K562 (cell line): ENCODE measurements at regions not wholly inside any gene's neighbourhood (a gene's known extent, or its start where the extent isn't known, plus 50 kb on each side); places are given as distances from the start of the nearest gene placed in this dataset.

Source experiments
- ATAC-seq: fragments of 200-7000 bp; cut with Tn5 transposase; 3 replicates; pipeline ENCODE4 v1.9.1; 2020; ENCODE audit warnings: moderate library complexity
- BruUV-seq: library from RNA; stranded (reverse); fragments of 400-500 nt; replicated peaks from 2 replicates; lab custom pipeline; 2021; lab: Mats Ljungman, UMichigan
- CTCF ChIA-PET: fragments of 300-600 bp; formaldehyde crosslinking; extraction: SDS; loops from one replicate; lab custom pipeline; 2021; ENCODE audit warnings: low intra/inter-chr PET ratio; lab: Yijun Ruan, JAX
- POLR2A ChIA-PET: fragments of 300-600, 350-650 bp; sonication (Branson Sonifier 250); formaldehyde crosslinking; extraction: SDS; loops from one replicate; lab custom pipeline; 2021; ENCODE audit warnings: antibody characterized with exemption, inconsistent platforms; lab: Yijun Ruan, JAX
- DNase-seq, 4 experiments: peaks; one replicate each; pipeline versions ENCODE4 v3.0.0 to v3.0.0-alpha.2; 2011 to 2018; ENCODE audit warnings: low spot score in 3 of 4, mixed read lengths in 3 of 4; ENCODE audit errors: extremely low read depth in 1 of 4
- FAIRE-seq: peaks from 2 replicates; lab custom pipeline; 2011; peaks lifted over from hg19 to GRCh38; lab: Jason Lieb, UNC
- H2AFZ ChIP-seq: 2 replicates; pipeline ENCODE4 v1.6.0; 2011; ENCODE audit warnings: low read depth, low read length, control low read depth, inconsistent platforms
- H3K27ac ChIP-seq: fragments of 200-600 bp; 3 replicates; pipeline ENCODE4 v1.8.0; 2011; ENCODE audit warnings: low read depth, mild to moderate bottlenecking, control low read depth, inconsistent platforms, low read length, moderate library complexity, mixed read lengths; ENCODE audit errors: extremely low read depth
- H3K27me3 ChIP-seq, 2 experiments: fragments of 300-600 bp in 1 of 2; 2 replicates in 1 of 2; 3 replicates in 1 of 2; pipeline versions ENCODE4 v1.6.0 to v1.8.0; 2011; ENCODE audit warnings: inconsistent platforms in 2 of 2, low read length in 2 of 2, mild to moderate bottlenecking in 1 of 2, mixed read lengths in 1 of 2, moderate library complexity in 1 of 2; ENCODE audit not compliant: control insufficient read depth in 2 of 2, insufficient read depth in 2 of 2
- H3K36me3 ChIP-seq: fragments of 300-600 bp; 3 replicates; pipeline ENCODE4 v1.8.0; 2011; ENCODE audit warnings: mild to moderate bottlenecking, low read length, inconsistent platforms; ENCODE audit not compliant: control insufficient read depth, insufficient read depth
- H3K4me1 ChIP-seq, 2 experiments: fragments of 200-600 bp in 1 of 2; replicated peaks in 1 of 2; 2 replicates in 1 of 2; 3 replicates in 1 of 2; pipeline versions ENCODE4 v1.5.1 to v1.8.0; 2011; ENCODE audit warnings: inconsistent platforms in 2 of 2, low read length in 2 of 2, mild to moderate bottlenecking in 1 of 2, mixed read lengths in 1 of 2, moderate library complexity in 1 of 2; ENCODE audit not compliant: control insufficient read depth in 2 of 2, insufficient read depth in 2 of 2
- H3K4me2 ChIP-seq: 2 replicates; pipeline ENCODE4 v1.6.1; 2011; ENCODE audit warnings: low read length, control low read depth, inconsistent platforms, mixed read lengths; ENCODE audit not compliant: insufficient read depth
- H3K4me3 ChIP-seq: fragments of 200-600 bp; sonication (generic), shearing (Covaris generic); 2 replicates; pipeline ENCODE4 v1.5.1; 2016; ENCODE audit warnings: control low read depth, inconsistent platforms
- H3K79me2 ChIP-seq: fragments of 200-600 bp; 3 replicates; pipeline ENCODE4 v1.8.0; 2011; ENCODE audit warnings: low read length, inconsistent platforms; ENCODE audit not compliant: control insufficient read depth, insufficient read depth
- H3K9ac ChIP-seq, 2 experiments: 2 replicates each; pipeline versions ENCODE4 v1.6.0 to v1.6.1; 2011; ENCODE audit warnings: low read depth in 2 of 2, low read length in 2 of 2, control low read depth in 1 of 2, inconsistent platforms in 1 of 2, mild to moderate bottlenecking in 1 of 2, mixed read lengths in 1 of 2; ENCODE audit not compliant: insufficient read depth in 1 of 2
- H3K9me1 ChIP-seq: one replicate; pipeline ENCODE4 v1.6.0; 2011; ENCODE audit warnings: inconsistent platforms, mild to moderate bottlenecking, low read length, moderate library complexity; ENCODE audit not compliant: control insufficient read depth, insufficient read depth
- H3K9me3 ChIP-seq: replicated peaks from 2 replicates; pipeline ENCODE4 v1.5.1; 2011; ENCODE audit warnings: low read depth, low read length, inconsistent platforms; ENCODE audit not compliant: control insufficient read depth, insufficient read depth
- H4K20me1 ChIP-seq: replicated peaks from 2 replicates; pipeline ENCODE4 v1.6.1; 2011; ENCODE audit warnings: low read length, inconsistent platforms, mixed read lengths; ENCODE audit not compliant: control insufficient read depth, insufficient read depth
- ADNP ChIP-seq: fragments of 200-800 bp; sonication (Bioruptor generic); IDR thresholded peaks from 2 replicates; pipeline ENCODE4 v1.6.1; 2016; ENCODE audit warnings: missing genetic modification characterization, missing compliant biosample characterization
- FOS ChIP-seq: IDR thresholded peaks from 3 replicates; pipeline ENCODE4 v1.6.1; 2011; ENCODE audit not compliant: insufficient read length; ENCODE audit errors: extremely low read depth
- NR4A1 ChIP-seq, 2 experiments: fragments of 250-450 bp in 1 of 2; fragments of 450-650 bp in 1 of 2; sonication (Bioruptor Pico) in 1 of 2; IDR thresholded peaks; 2 replicates each; pipeline versions ENCODE4 v1.4.0 to v1.6.1; 2016 to 2020; ENCODE audit warnings: mild to moderate bottlenecking in 2 of 2, missing compliant biosample characterization in 1 of 2, missing genetic modification characterization in 1 of 2, moderate library complexity in 1 of 2
- PTRF ChIP-seq: fragments of 450-650 bp; IDR thresholded peaks from 2 replicates; pipeline ENCODE4 v1.6.1; 2016; ENCODE audit warnings: mild to moderate bottlenecking, missing genetic modification characterization, missing compliant biosample characterization
- RFX1 ChIP-seq: fragments of 450-650 bp; IDR thresholded peaks from 2 replicates; pipeline ENCODE4 v1.6.1; 2016; ENCODE audit warnings: mild to moderate bottlenecking, moderate library complexity
- ZNF277 ChIP-seq: fragments of 250-450 bp; sonication (Bioruptor Pico); IDR thresholded peaks from 2 replicates; pipeline ENCODE4 v1.8.0; 2022; ENCODE audit warnings: inconsistent platforms, mild to moderate bottlenecking, moderate library complexity, borderline replicate concordance
- in situ Hi-C: fragments of 300-500 bp; cut with MboI; formaldehyde crosslinking; loops from 4 replicates; pipeline ENCODE4 v1.15.0; 2018; ENCODE audit warnings: inconsistent platforms, mixed read lengths
- intact Hi-C: fragments of 100-400 bp; cut with micrococcal nuclease; formaldehyde crosslinking; loops from 2 replicates; pipeline ENCODE4 v1.14.2; 2022
- TF ChIP-seq, protein P1 (sequence below): fragments of 250-450 bp; sonication (Bioruptor Pico); IDR thresholded peaks from 2 replicates; pipeline ENCODE4 v1.8.0; 2021; ENCODE audit warnings: mild to moderate bottlenecking, moderate library complexity

GRCh38 chr3:181615666-181616065 is 96.1 kb upstream of the SOX2 start:
- Histone ChIP-seq H2AFZ (no peak overlapping the region), H3K79me2 (no peaks in the 10 kb centered on the region), H3K36me3 (no peaks in the 10 kb centered on the region), H3K9me1 (no peaks in the 10 kb centered on the region), H3K9ac (no peak overlapping the region), H3K4me3 (no peak overlapping the region), H3K9me3 (no peaks in the 10 kb centered on the region), H4K20me1 (no peaks in the 10 kb centered on the region), H3K27me3 (no peaks in the 10 kb centered on the region), H3K27ac (no peak overlapping the region), H3K4me2 (no peak overlapping the region), H3K4me1 (no peaks in the 10 kb centered on the region)
- no peak for DNase-seq
- ChIA-PET CTCF (no interaction called here), POLR2A (no interaction called here)
- no peak for TF ChIP-seq PTRF (tag)
- TF ChIP-seq ZNF277 (CRISPR knock-in tag), result no peak
- no peak for TF ChIP-seq NR4A1 (CRISPR knock-in tag; IDR thresholded peaks at IDR 0.05)
- no peak for TF ChIP-seq NR4A1 (tag; IDR thresholded peaks at IDR 0.05)
- TF ChIP-seq RFX1, result no peak
- TF ChIP-seq, protein P1, sequence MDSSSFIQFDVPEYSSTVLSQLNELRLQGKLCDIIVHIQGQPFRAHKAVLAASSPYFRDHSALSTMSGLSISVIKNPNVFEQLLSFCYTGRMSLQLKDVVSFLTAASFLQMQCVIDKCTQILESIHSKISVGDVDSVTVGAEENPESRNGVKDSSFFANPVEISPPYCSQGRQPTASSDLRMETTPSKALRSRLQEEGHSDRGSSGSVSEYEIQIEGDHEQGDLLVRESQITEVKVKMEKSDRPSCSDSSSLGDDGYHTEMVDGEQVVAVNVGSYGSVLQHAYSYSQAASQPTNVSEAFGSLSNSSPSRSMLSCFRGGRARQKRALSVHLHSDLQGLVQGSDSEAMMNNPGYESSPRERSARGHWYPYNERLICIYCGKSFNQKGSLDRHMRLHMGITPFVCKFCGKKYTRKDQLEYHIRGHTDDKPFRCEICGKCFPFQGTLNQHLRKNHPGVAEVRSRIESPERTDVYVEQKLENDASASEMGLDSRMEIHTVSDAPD (CRISPR knock-in tag), result no peak
- TF ChIP-seq FOS, result no peak
- TF ChIP-seq ADNP (tag), result no peak
- in situ Hi-C loops (no loop called here), intact Hi-C loops (no loop called here)
- ATAC-seq, result no peak
- FAIRE-seq, result no peak
- BruUV-seq, result no TSS peak
